ENCODE measurements at regions not wholly inside any gene's neighbourhood (a gene's known extent, or its start where the extent isn't known, plus 50 kb on each side); places are given as distances from the start of the nearest gene placed in this dataset.

DNA sequence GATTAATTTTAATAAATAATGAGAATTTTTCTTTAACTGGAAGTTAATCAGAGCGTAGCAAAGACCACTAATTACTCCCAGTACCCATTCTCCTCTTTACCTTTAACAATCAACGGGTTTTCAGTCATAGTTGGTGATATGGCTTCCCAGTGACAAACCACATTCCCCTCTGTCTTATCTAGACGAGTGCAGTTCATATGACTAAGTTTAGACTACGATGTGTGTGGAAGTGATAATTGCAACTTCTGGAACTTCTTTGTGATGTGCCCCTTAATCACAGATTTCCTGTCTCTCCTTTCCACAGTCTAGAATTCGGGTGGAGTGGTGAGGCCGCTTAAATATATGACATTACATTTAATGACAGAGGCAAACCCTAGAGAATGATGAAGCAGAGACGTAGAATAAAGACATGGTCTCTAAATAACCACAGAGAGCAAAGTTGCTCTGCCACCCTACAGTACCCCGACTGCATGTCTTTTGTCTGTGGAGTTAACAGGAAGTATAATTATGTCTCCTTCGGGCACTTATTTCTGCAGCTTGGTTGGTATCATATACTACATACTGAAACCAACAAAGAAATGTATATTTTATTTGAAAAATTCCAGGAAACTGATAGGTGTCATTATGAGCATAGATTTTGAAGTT lies 693.3 kb upstream of the CDH7 start:
- Histone ChIP-seq H3K4me3 (ENCODE audit: low read length) (peak overlapping the region; percentile 52), H3K27me3 (ENCODE audit: control insufficient read depth, insufficient read depth) (no peaks in the 10 kb centered on the region), H3K4me1 (ENCODE audit: control insufficient read depth, insufficient read depth, low read length) (no peaks in the 10 kb centered on the region), H3K9me3 (ENCODE audit: control insufficient read depth, low read length) (no peaks in the 10 kb centered on the region), H3K27ac (ENCODE audit: low read length) (no peak overlapping the region)
- WGBS = 21% methylated on average over 9 of the region's 9 CpGs
- ATAC-seq = peak in 1 of 2 donors; percentile 29
- intact Hi-C loops (cut with DNase I) = no loop called here
- DNase-seq = no peak

- no peaks in the 10 kb centered on the region for H3K27me3 ChIP-seq (ENCODE audit: control insufficient read depth, insufficient read depth)
- no peak overlapping the region for H3K27ac ChIP-seq (ENCODE audit: low read length)
- WGBS = 49% methylated on average over 2 of the region's 2 CpGs
- no peak for DNase-seq
- intact Hi-C loops (cut with DNase I) = no loop called here
- no peaks in the 10 kb centered on the region for H3K4me1 ChIP-seq (ENCODE audit: control insufficient read depth, insufficient read depth, low read length)
- no peaks in the 10 kb centered on the region for H3K9me3 ChIP-seq (ENCODE audit: control insufficient read depth, low read length)
- H3K4me3 ChIP-seq (ENCODE audit: low read length) = no peak overlapping the region
- ATAC-seq = no peak
These were observed 694.2 kb upstream of the CDH7 start for GRCh38 chr18:65056575-65056974.

- Histone ChIP-seq H3K4me3 (ENCODE audit: low read length) (no peak overlapping the region), H3K9me3 (ENCODE audit: control insufficient read depth, low read length) (no peaks in the 10 kb centered on the region), H3K27ac (ENCODE audit: low read length) (no peak overlapping the region), H3K4me1 (ENCODE audit: control insufficient read depth, insufficient read depth, low read length) (no peaks in the 10 kb centered on the region), H3K27me3 (ENCODE audit: control insufficient read depth, insufficient read depth) (no peaks in the 10 kb centered on the region)
- DNase-seq (no peak), ATAC-seq (no peak)
- 64% methylated on average over 3 of the region's 3 CpGs for WGBS
- intact Hi-C loops (cut with DNase I) = no loop called here
These were observed 701.2 kb upstream of the CDH7 start for GRCh38 chr18:65049586-65049985.

GRCh38 chr18:65039578-65039977 lies 711.2 kb upstream of the CDH7 start:
- 88% methylated on average over 4 of the region's 4 CpGs for WGBS
- Histone ChIP-seq H3K9me3 (ENCODE audit: control insufficient read depth, low read length) (no peaks in the 10 kb centered on the region), H3K27me3 (ENCODE audit: control insufficient read depth, insufficient read depth) (no peaks in the 10 kb centered on the region), H3K27ac (ENCODE audit: low read length) (no peak overlapping the region), H3K4me1 (ENCODE audit: control insufficient read depth, insufficient read depth, low read length) (no peaks in the 10 kb centered on the region), H3K4me3 (ENCODE audit: low read length) (no peak overlapping the region)
- intact Hi-C loops (cut with DNase I) = no loop called here
- DNase-seq (no peak), ATAC-seq (no peak)

GRCh38 chr18:65035701-65036100 lies 715.1 kb upstream of the CDH7 start:
- Histone ChIP-seq H3K4me3 (ENCODE audit: low read length) (no peak overlapping the region), H3K4me1 (ENCODE audit: control insufficient read depth, insufficient read depth, low read length) (no peaks in the 10 kb centered on the region), H3K27ac (ENCODE audit: low read length) (no peak overlapping the region), H3K27me3 (ENCODE audit: control insufficient read depth, insufficient read depth) (no peaks in the 10 kb centered on the region), H3K9me3 (ENCODE audit: control insufficient read depth, low read length) (no peaks in the 10 kb centered on the region)
- DNase-seq (no peak), ATAC-seq (no peak)
- 82% methylated on average over 3 of the region's 3 CpGs for WGBS
- intact Hi-C loops (cut with DNase I) = no loop called here

GRCh38 chr18:65025756-65026155 lies 725.1 kb upstream of the CDH7 start:
- H3K9me3 ChIP-seq (ENCODE audit: control insufficient read depth, low read length) = no peaks in the 10 kb centered on the region
- 46% methylated on average over 2 of the region's 2 CpGs for WGBS
- intact Hi-C loops (cut with DNase I) = no loop called here
- no peak for DNase-seq
- no peak overlapping the region for H3K27ac ChIP-seq (ENCODE audit: low read length)
- no peaks in the 10 kb centered on the region for H3K4me1 ChIP-seq (ENCODE audit: control insufficient read depth, insufficient read depth, low read length)
- ATAC-seq = no peak
- no peaks in the 10 kb centered on the region for H3K27me3 ChIP-seq (ENCODE audit: control insufficient read depth, insufficient read depth)
- no peak overlapping the region for H3K4me3 ChIP-seq (ENCODE audit: low read length)

DNA sequence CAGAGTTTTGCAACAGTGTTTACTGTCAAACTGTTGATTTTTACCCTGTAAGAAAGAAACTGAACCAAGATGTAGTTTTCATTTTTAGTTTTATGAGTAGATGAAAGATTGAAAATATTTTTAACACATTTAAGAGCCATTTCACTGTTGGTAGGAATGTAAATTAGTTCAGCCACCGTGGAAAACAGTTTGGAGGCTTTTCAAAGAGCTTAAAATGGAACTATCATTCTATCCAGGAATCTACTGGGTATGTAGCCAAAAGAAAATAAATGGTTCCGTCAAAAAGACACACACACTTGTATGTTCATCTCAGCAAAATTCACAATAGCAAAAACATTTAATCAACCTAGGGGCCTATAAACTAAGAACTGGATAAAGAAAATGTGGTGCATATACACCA lies 729.8 kb upstream of the CDH7 start:
- no peak for ATAC-seq

GRCh38 chr18:65018184-65018583 lies 732.6 kb upstream of the CDH7 start:
- Histone ChIP-seq H3K27me3 (ENCODE audit: control insufficient read depth, insufficient read depth) (no peaks in the 10 kb centered on the region), H3K4me1 (ENCODE audit: control insufficient read depth, insufficient read depth, low read length) (no peaks in the 10 kb centered on the region), H3K9me3 (ENCODE audit: control insufficient read depth, low read length) (no peaks in the 10 kb centered on the region), H3K27ac (ENCODE audit: low read length) (no peak overlapping the region), H3K4me3 (ENCODE audit: low read length) (no peak overlapping the region)
- intact Hi-C loops (cut with DNase I) = no loop called here
- ATAC-seq (no peak), DNase-seq (no peak)
- WGBS = 93% methylated on average over 1 of the region's 1 CpG

More for the DNA sequence above, 729.8 kb upstream of the CDH7 start:
- WGBS = 53% methylated on average over 2 of the region's 2 CpGs
- Histone ChIP-seq H3K4me1 (ENCODE audit: control insufficient read depth, insufficient read depth, low read length) (no peaks in the 10 kb centered on the region), H3K9me3 (ENCODE audit: control insufficient read depth, low read length) (no peaks in the 10 kb centered on the region), H3K27ac (ENCODE audit: low read length) (no peak overlapping the region), H3K4me3 (ENCODE audit: low read length) (no peak overlapping the region), H3K27me3 (ENCODE audit: control insufficient read depth, insufficient read depth) (no peaks in the 10 kb centered on the region)
- intact Hi-C loops (cut with DNase I) = no loop called here
- DNase-seq = no peak

- WGBS = 89% methylated on average over 10 of the region's 10 CpGs
These were observed 733.4 kb upstream of the CDH7 start for GRCh38 chr18:65017372-65017760.

GRCh38 chr18:65016631-65017371 lies 734.0 kb upstream of the CDH7 start:
- ATAC-seq (no peak), DNase-seq (peak in 1 of 3 donors; percentile 15)
- no peaks in the 10 kb centered on the region for H3K4me1 ChIP-seq (ENCODE audit: control insufficient read depth, insufficient read depth, low read length)
- no peaks in the 10 kb centered on the region for H3K9me3 ChIP-seq (ENCODE audit: control insufficient read depth, low read length)
- no peaks in the 10 kb centered on the region for H3K27me3 ChIP-seq (ENCODE audit: control insufficient read depth, insufficient read depth)
- intact Hi-C loops (cut with DNase I) = no loop called here
- no peak overlapping the region for H3K4me3 ChIP-seq (ENCODE audit: low read length)
- WGBS = 91% methylated on average over 12 of the region's 12 CpGs
- no peak overlapping the region for H3K27ac ChIP-seq (ENCODE audit: low read length)

More at GRCh38 chr18:65017372-65017760, 733.4 kb upstream of the CDH7 start:
- DNase-seq (no peak), ATAC-seq (no peak)
- intact Hi-C loops (cut with DNase I) = no loop called here
- Histone ChIP-seq H3K27me3 (ENCODE audit: control insufficient read depth, insufficient read depth) (no peaks in the 10 kb centered on the region), H3K4me3 (ENCODE audit: low read length) (no peak overlapping the region), H3K9me3 (ENCODE audit: control insufficient read depth, low read length) (no peaks in the 10 kb centered on the region), H3K4me1 (ENCODE audit: control insufficient read depth, insufficient read depth, low read length) (no peaks in the 10 kb centered on the region), H3K27ac (ENCODE audit: low read length) (no peak overlapping the region)

- Histone ChIP-seq H3K4me1 (ENCODE audit: control insufficient read depth, insufficient read depth, low read length) (no peaks in the 10 kb centered on the region), H3K27ac (ENCODE audit: low read length) (no peak overlapping the region), H3K9me3 (ENCODE audit: control insufficient read depth, low read length) (no peaks in the 10 kb centered on the region), H3K4me3 (ENCODE audit: low read length) (no peak overlapping the region), H3K27me3 (ENCODE audit: control insufficient read depth, insufficient read depth) (no peaks in the 10 kb centered on the region)
- intact Hi-C loops (cut with DNase I) = no loop called here
- DNase-seq = no peak
- no peak for ATAC-seq
- WGBS = 76% methylated on average over 1 of the region's 1 CpG
These were observed 756.4 kb upstream of the CDH7 start for GRCh38 chr18:64994370-64994769.

All from right cardiac atrium (tissue), 5 donors.